ENCODE measurements at regions not wholly inside any gene's neighbourhood (a gene's known extent, or its start where the extent isn't known, plus 50 kb on each side); places are given as distances from the start of the nearest gene placed in this dataset.

DNA sequence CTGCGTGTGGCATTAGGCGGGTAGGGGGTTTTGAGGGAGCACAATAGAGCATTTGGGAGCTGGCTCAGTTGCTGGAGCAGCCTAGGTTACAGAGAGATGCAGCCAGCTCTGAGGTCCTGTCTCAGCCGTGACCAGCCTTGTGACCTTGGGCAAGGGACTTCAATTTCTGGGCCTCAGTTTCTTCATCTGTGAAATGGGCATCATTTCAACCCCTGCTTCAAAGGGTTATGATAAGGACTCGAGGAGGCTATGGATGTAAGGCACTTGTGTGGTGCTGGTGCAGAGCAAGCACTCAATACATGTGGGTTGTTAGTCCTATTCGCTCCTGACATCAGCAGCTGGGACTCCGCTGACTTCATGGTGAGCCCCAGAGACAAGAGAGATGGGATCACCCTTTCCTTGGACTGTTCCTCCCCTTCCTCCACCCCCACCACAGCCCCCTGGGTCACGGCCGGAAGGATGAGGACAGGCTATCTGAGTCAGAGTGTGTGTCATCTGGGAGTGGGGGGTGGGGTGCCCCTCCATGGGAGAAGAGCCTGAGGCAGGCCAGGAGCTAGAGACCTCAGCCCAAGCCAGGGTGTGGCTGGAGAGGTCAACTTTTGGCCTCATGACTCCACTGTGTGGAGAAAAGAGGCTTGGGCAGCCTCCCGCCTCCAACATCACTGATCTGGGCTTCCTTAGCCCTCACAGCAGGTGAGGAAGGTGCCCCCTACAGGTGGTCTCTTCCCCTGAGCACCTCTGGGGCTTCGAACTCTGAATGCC lies 71.4 kb upstream of the ZBTB40 start:
- Histone ChIP-seq H3K9ac (ENCODE audit: low read length) (no peak overlapping the region), H3K4me1 (ENCODE audit: low read length) (no peaks in the 10 kb centered on the region), H3K9me2 (replicated peaks; ENCODE audit: insufficient read depth, low read length) (no peaks in the 10 kb centered on the region), H3K9me3 (ENCODE audit: low read length) (no peaks in the 10 kb centered on the region), H3K79me2 (ENCODE audit: low read length) (no peaks in the 10 kb centered on the region), H3K27me3 (ENCODE audit: low read length) (no peaks in the 10 kb centered on the region), H2AFZ (ENCODE audit: low read length) (no peak overlapping the region), H3K4me3 (ENCODE audit: low read length) (no peak overlapping the region), H3K36me3 (ENCODE audit: insufficient read depth, low read length) (no peaks in the 10 kb centered on the region), H3K27ac (ENCODE audit: low read length) (no peak overlapping the region), H3K4me2 (ENCODE audit: low read depth, low read length, poor library complexity, severe bottlenecking) (no peak overlapping the region), H4K20me1 (ENCODE audit: insufficient read depth, low read depth, low read length) (no peaks in the 10 kb centered on the region)
- no peak for DNase-seq

DNA sequence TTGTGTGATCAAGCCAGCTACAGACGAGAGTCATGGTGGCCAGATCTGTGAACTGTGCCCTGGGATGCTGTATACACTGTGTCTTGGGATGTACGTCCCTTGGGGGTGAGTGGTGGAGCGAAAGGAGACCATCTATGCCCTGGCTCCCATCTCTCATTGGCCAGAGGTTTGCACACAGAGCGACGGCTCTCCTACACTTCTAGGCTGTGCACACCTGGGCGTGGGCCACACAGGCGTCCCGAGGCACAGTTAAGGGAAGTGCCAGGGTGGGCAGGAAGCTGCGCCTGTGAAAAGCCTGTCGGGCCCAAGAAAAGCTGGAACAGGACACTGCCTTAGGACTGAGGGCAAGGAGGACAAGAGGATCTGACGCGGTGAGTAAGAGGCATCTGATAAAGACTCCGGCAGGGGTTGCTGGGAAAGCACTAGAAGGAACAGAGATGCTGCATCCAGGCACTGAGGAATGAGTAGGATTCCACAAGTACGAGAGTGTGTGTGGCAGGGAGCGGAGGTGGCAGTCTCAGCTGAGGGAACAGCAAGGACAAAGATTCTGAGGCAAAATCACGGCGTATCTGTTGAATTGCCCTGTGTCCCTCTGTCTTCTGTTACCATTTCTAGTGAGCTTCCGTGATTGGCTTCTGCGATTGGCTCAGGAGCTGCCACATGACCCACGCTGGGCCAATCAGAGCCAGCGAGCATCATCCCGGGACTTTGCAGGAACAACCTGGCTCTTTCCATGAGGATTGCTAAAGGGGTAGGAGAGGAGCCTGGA lies 67.9 kb upstream of the ZBTB40 start:
- Histone ChIP-seq H3K27ac (ENCODE audit: low read length) (no peak overlapping the region), H3K27me3 (ENCODE audit: low read length) (no peaks in the 10 kb centered on the region), H3K36me3 (ENCODE audit: insufficient read depth, low read length) (no peaks in the 10 kb centered on the region), H3K9me2 (replicated peaks; ENCODE audit: insufficient read depth, low read length) (no peaks in the 10 kb centered on the region), H3K9ac (ENCODE audit: low read length) (no peak overlapping the region), H2AFZ (ENCODE audit: low read length) (no peak overlapping the region), H3K4me1 (ENCODE audit: low read length) (no peaks in the 10 kb centered on the region), H3K79me2 (ENCODE audit: low read length) (no peaks in the 10 kb centered on the region), H3K9me3 (ENCODE audit: low read length) (no peaks in the 10 kb centered on the region), H3K4me3 (ENCODE audit: low read length) (no peak overlapping the region), H4K20me1 (ENCODE audit: insufficient read depth, low read depth, low read length) (no peaks in the 10 kb centered on the region), H3K4me2 (ENCODE audit: low read depth, low read length, poor library complexity, severe bottlenecking) (no peak overlapping the region)
- DNase-seq = no peak

DNA sequence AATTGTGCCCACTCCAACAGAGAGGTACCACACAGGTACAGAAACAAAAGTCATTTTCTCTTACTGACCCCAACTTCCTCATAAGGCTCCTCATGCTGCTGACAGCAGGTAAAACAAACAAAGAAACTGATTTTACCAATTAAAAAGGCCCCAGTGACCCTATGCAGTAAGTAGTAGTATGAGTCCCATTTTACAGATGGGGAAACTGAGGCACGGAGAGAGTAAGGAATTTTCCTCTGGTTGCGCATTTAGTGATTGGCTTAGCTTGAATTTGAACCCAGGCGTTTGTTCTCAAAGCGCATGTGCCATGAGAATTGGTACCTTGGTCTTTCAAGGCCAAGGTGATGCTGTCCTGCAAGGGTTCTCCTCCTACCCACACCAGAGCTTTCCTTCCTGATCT lies 66.1 kb upstream of the ZBTB40 start:
- no peaks in the 10 kb centered on the region for H3K27me3 ChIP-seq (ENCODE audit: low read length)
- no peaks in the 10 kb centered on the region for H3K4me1 ChIP-seq (ENCODE audit: low read length)
- DNase-seq = no peak
- H3K9me2 ChIP-seq (replicated peaks; ENCODE audit: insufficient read depth, low read length) = no peaks in the 10 kb centered on the region
- H3K9me3 ChIP-seq (ENCODE audit: low read length) = no peaks in the 10 kb centered on the region
- no peaks in the 10 kb centered on the region for H3K79me2 ChIP-seq (ENCODE audit: low read length)
- no peak overlapping the region for H3K4me2 ChIP-seq (ENCODE audit: low read depth, low read length, poor library complexity, severe bottlenecking)
- no peak overlapping the region for H3K27ac ChIP-seq (ENCODE audit: low read length)
- no peak overlapping the region for H3K9ac ChIP-seq (ENCODE audit: low read length)
- no peaks in the 10 kb centered on the region for H3K36me3 ChIP-seq (ENCODE audit: insufficient read depth, low read length)
- H2AFZ ChIP-seq (ENCODE audit: low read length) = no peak overlapping the region
- H4K20me1 ChIP-seq (ENCODE audit: insufficient read depth, low read depth, low read length) = no peaks in the 10 kb centered on the region
- H3K4me3 ChIP-seq (ENCODE audit: low read length) = no peak overlapping the region

DNA sequence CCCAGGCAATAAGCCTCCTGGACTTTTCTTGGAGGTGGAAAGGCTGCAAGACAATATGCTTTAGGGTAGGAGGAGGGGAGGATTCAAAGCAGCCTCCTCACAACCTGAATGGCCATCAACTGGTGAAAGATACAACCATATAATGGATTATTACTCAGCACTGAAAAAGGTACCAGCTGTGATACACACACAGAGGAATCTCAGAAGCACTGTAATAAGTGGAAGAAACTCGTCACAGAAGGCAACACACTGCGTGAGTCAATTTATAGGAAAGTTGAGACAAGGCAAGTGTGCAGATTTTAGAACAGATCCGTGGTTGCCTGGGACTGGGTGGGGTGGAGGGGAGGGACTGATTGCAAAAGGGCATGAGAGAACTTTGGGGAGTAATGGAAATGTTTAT lies 64.9 kb upstream of the ZBTB40 start:
- H3K79me2 ChIP-seq (ENCODE audit: low read length) = no peaks in the 10 kb centered on the region
- H3K4me1 ChIP-seq (ENCODE audit: low read length) = no peaks in the 10 kb centered on the region
- H3K9ac ChIP-seq (ENCODE audit: low read length) = no peak overlapping the region
- no peaks in the 10 kb centered on the region for H3K9me2 ChIP-seq (replicated peaks; ENCODE audit: insufficient read depth, low read length)
- DNase-seq = no peak
- no peak overlapping the region for H2AFZ ChIP-seq (ENCODE audit: low read length)
- H4K20me1 ChIP-seq (ENCODE audit: insufficient read depth, low read depth, low read length) = no peaks in the 10 kb centered on the region
- H3K27ac ChIP-seq (ENCODE audit: low read length) = no peak overlapping the region
- no peaks in the 10 kb centered on the region for H3K36me3 ChIP-seq (ENCODE audit: insufficient read depth, low read length)
- H3K4me2 ChIP-seq (ENCODE audit: low read depth, low read length, poor library complexity, severe bottlenecking) = no peak overlapping the region
- no peak overlapping the region for H3K4me3 ChIP-seq (ENCODE audit: low read length)
- no peaks in the 10 kb centered on the region for H3K9me3 ChIP-seq (ENCODE audit: low read length)
- no peaks in the 10 kb centered on the region for H3K27me3 ChIP-seq (ENCODE audit: low read length)

DNA sequence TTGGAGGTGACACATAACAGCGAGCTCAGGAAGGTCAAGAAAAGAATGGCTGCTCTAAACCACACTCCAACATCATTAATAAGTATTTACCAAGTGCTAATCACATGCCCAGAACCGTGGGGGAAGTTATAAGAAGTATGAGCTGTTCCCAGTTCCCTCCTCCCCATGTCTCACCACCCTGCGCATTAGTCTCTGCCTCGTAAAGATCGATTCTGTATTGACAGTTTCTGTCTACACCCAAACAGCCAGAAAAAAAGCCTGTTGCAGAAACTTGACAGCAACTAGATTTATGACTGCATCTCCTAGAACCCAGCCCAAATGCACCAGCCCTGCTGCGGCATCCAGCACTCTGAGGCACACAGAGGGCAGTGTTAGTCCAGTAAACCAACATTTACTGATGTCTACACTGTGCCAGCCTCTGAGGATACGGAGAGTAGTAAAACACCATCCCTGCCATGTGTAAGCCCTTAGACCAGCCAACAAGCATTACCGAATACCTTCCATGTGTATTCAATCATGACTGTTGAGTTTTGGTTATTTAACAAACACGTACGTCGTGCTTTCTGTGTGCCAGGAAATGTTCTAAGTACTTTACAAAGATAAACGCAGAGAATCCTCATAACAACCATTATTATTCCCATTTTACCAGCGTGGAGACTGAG lies 63.6 kb upstream of the ZBTB40 start:
- Histone ChIP-seq H3K4me2 (ENCODE audit: low read depth, low read length, poor library complexity, severe bottlenecking) (no peak overlapping the region), H3K4me1 (ENCODE audit: low read length) (no peaks in the 10 kb centered on the region), H3K79me2 (ENCODE audit: low read length) (no peaks in the 10 kb centered on the region), H3K27ac (ENCODE audit: low read length) (no peak overlapping the region), H3K4me3 (ENCODE audit: low read length) (no peak overlapping the region), H3K9me3 (ENCODE audit: low read length) (no peaks in the 10 kb centered on the region), H4K20me1 (ENCODE audit: insufficient read depth, low read depth, low read length) (no peaks in the 10 kb centered on the region), H3K9ac (ENCODE audit: low read length) (no peak overlapping the region), H3K27me3 (ENCODE audit: low read length) (no peaks in the 10 kb centered on the region), H3K36me3 (ENCODE audit: insufficient read depth, low read length) (no peaks in the 10 kb centered on the region), H3K9me2 (replicated peaks; ENCODE audit: insufficient read depth, low read length) (no peaks in the 10 kb centered on the region), H2AFZ (ENCODE audit: low read length) (no peak overlapping the region)
- no peak for DNase-seq

DNA sequence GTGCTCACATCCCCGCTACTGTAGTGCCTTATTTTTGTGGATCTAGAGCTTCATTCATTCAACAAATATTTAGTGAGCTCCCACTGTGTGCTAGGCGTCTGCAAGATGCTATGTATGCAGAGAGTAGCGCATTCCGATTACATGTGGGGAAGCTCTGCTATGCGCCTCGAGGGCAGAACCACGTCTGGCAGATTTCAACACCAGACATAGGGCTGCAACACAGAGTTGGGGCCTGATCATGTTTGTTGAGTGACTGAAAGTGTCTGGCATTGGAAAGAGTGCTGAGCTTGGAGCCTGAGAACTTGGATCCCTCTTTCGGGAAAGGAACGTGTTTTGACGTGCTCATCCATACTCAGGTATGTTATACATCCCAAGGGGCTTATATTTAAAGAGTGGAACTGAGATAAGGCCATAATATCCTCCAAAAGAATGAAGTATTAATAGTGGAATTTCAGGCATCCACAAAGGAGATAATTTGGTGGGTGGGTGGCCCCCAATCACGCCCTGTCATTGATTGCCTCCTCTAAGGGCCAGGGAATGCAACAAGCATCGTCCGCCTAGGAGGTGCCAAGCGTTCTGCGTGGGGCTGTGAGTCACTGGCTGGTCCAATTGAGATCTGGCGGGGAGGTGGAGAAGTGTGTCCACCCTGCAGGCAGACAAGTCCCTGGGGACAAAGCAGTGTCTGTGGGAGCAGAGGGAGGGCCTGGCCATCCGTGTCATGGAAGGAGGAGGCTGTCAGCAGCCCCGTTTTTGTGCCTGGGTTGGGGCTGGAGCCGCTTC lies 62.8 kb upstream of the ZBTB40 start:
- no peak overlapping the region for H3K9ac ChIP-seq (ENCODE audit: low read length)
- H3K9me2 ChIP-seq (replicated peaks; ENCODE audit: insufficient read depth, low read length) = no peaks in the 10 kb centered on the region
- H3K4me2 ChIP-seq (ENCODE audit: low read depth, low read length, poor library complexity, severe bottlenecking) = no peak overlapping the region
- H2AFZ ChIP-seq (ENCODE audit: low read length) = no peak overlapping the region
- H3K9me3 ChIP-seq (ENCODE audit: low read length) = no peaks in the 10 kb centered on the region
- no peak for DNase-seq
- no peaks in the 10 kb centered on the region for H3K4me1 ChIP-seq (ENCODE audit: low read length)
- no peaks in the 10 kb centered on the region for H3K36me3 ChIP-seq (ENCODE audit: insufficient read depth, low read length)
- no peaks in the 10 kb centered on the region for H3K79me2 ChIP-seq (ENCODE audit: low read length)
- H3K4me3 ChIP-seq (ENCODE audit: low read length) = no peak overlapping the region
- no peak overlapping the region for H3K27ac ChIP-seq (ENCODE audit: low read length)
- H3K27me3 ChIP-seq (ENCODE audit: low read length) = no peaks in the 10 kb centered on the region
- H4K20me1 ChIP-seq (ENCODE audit: insufficient read depth, low read depth, low read length) = no peaks in the 10 kb centered on the region

DNA sequence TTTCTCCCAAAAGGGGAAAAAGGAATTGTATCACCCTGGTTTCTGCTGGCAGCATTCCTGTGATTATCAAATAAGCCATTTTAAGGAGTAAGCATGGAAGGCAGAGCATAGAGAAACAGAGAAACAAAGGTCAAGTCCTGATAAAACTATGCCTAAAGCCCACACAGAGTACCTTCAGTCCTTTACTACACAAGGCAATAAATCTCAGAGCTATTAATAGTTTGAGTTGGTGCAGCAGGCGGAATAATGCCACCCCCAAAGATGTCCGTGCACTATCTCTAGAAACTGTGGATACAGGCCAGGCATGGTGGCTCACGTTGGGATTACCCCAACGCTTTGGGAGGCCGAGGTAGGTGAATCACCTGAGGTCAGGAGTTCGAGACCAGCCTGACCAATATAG lies 58.1 kb upstream of the ZBTB40 start:
- H3K27ac ChIP-seq (ENCODE audit: low read length) = no peak overlapping the region
- H3K79me2 ChIP-seq (ENCODE audit: low read length) = no peaks in the 10 kb centered on the region
- DNase-seq = no peak

More for the DNA sequence above, 58.1 kb upstream of the ZBTB40 start:
- no peak overlapping the region for H2AFZ ChIP-seq (ENCODE audit: low read length)
- H3K9me2 ChIP-seq (replicated peaks; ENCODE audit: insufficient read depth, low read length) = no peaks in the 10 kb centered on the region
- H3K36me3 ChIP-seq (ENCODE audit: insufficient read depth, low read length) = no peaks in the 10 kb centered on the region
- no peak overlapping the region for H3K9ac ChIP-seq (ENCODE audit: low read length)
- no peaks in the 10 kb centered on the region for H3K4me1 ChIP-seq (ENCODE audit: low read length)
- H3K4me3 ChIP-seq (ENCODE audit: low read length) = no peak overlapping the region
- no peaks in the 10 kb centered on the region for H3K27me3 ChIP-seq (ENCODE audit: low read length)
- no peaks in the 10 kb centered on the region for H4K20me1 ChIP-seq (ENCODE audit: insufficient read depth, low read depth, low read length)
- H3K4me2 ChIP-seq (ENCODE audit: low read depth, low read length, poor library complexity, severe bottlenecking) = no peak overlapping the region
- H3K9me3 ChIP-seq (ENCODE audit: low read length) = no peaks in the 10 kb centered on the region
